GM19395 (cell line): ENCODE measurements at regions not wholly inside any gene's neighbourhood (a gene's known extent, or its start where the extent isn't known, plus 50 kb on each side); places are given as distances from the start of the nearest gene placed in this dataset.

Experiments used
- ATAC-seq: cut with Tn5 transposase; IDR thresholded peaks from one replicate; pipeline ENCODE4 v1.9.1; 2021; ENCODE audit warnings: mild to moderate bottlenecking, moderate library complexity; ENCODE audit not compliant: unreplicated experiment

GRCh38 chr10:10829576-10829975 is 188.1 kb upstream of the CELF2 start:
- no peak for ATAC-seq

GRCh38 chr10:10830293-10830986 is 187.2 kb upstream of the CELF2 start:
- no peak for ATAC-seq

- no peak for ATAC-seq
These were observed 186.6 kb upstream of the CELF2 start for GRCh38 chr10:10831085-10831484.

DNA sequence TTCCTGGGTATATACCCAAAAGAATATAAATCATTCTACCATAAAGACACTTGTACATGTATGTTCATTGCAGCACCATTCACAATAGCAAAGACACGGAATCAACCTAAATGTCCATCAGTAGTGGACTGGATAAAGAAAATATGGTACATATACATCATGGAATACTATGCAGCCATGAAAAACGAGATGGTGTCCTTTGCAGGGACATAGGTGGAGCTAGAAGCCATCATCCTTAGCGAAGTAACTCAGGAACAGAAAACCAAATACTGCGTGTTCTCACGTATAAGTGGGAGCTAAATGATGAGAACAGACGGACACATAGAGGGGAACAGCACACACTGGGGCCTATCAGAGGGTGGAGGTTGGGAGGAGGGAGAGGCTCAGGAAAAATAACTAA is 183.7 kb upstream of the CELF2 start:
- no peak for ATAC-seq

DNA sequence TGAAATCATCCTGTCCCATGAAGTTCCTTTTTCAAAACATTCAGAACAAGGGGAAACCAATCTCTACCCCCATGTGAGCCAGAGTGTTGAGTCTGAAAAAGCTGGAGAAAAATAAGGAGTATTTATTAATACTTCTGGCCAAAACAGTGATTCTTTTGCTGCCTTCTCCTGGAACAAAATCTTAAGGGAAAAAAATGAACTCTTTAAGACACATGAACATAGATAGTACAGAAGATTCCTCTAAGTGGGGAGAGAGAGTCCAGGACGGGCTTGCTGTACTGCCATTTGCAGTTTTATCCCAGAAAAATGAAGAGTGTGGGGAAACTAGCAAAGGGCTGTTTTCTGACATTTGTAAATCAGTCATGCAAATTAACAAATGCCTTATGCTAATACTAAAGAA is 173.4 kb upstream of the CELF2 start:
- no peak for ATAC-seq

GRCh38 chr10:10845185-10845584 is 172.5 kb upstream of the CELF2 start:
- ATAC-seq: no peak

DNA sequence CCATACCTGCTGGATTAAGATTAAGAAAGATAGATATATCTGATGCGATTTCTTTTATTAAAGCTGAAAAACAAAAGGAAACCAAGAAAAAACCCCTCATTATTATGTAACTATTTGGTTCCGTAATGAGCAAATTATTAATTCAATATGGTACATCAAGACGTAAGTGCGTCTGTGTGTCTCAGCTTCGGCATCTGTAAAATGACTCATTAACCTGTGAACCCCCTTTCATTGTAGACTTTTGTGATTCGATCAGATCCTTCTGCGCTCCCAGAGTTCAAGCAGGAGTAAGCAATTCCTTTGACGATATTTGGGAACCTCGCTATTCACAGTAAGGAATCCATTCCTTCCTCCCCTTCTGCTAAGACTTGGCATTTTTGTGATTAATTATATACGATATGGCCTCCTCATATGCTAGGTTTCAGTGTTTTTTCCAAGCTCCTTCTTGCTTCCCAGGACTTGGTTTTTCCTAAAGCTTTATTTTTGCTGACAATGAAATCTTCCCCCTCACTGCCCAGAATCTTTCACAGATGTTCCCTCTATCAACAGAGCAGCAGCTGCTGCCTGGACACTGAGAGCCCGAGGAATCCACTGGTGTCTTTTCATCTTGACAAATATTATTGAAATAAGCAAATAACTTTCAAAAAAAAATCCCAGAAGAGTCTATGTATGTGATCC is 171.7 kb upstream of the CELF2 start:
- ATAC-seq: no peak

DNA sequence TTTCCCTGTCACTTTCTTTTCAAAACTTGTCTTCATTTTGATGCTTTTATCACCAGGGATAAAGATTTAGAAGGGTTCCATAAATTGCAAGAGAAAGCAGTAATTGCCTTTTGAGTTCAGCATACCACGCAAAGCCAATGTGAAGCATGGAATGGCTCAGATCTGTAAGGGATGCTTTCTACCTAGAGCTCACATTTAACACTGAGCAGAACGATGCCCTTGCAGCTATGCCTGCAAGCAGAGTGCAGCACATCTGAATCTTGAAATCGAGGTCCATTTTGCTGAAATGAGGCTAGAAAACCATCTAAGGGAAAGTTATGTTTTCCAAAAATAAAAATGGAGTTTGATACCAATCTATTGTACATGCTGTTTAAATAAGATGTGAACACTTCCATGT is 171.2 kb upstream of the CELF2 start:
- ATAC-seq: no peak

- no peak for ATAC-seq
These were observed 170.3 kb upstream of the CELF2 start for GRCh38 chr10:10847387-10847786.

DNA sequence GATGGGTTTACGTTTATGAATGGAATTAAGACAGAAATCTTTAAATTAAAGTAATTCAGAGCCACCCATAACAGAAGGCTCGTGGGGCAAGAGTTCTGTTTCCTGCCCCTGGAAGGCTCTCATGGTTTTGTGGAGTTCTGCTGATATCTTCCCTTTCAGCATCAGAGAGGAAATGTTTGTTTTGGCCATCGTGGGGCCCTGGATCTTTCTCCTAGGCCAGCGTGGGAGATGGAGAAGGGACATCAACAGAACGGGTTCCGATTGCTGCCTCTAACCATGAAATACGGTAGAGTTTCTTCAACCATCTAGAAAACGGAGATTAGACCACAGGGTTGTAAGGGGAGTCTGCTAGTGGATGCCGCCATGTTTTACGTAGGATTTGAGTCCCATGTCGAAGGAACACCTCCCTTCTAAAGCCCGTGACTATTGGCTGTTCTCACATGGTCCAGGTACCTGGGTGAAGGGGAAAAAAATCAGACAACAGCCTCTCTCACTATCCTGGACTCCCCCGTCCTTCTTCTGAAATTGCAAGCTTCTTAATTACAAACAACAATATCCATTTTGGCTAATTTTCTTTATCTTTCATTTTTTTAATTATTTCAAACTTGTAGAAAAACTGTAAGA is 169.1 kb upstream of the CELF2 start:
- no peak for ATAC-seq

GRCh38 chr10:10849306-10849705 is 168.4 kb upstream of the CELF2 start:
- no peak for ATAC-seq

DNA sequence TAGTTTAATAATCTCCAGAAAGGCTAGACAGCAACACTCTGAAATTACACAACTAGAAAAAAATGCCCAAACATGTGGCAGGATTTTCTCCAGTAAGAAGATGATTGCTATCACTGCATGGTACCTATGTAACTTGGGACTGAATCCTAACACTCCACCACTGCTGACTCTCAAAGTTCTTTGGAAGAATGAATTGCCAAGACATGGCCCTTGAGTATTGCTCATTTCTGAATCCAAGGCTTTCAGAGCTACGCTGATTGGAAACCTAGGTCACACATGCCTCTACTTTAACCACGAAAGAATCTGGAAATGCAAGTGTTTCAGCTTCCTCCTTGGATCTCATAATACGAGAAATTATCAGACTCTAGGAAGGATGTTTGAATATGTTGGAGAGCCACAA is 167.5 kb upstream of the CELF2 start:
- no peak for ATAC-seq

GRCh38 chr10:10852464-10852863 is 165.2 kb upstream of the CELF2 start:
- no peak for ATAC-seq

DNA sequence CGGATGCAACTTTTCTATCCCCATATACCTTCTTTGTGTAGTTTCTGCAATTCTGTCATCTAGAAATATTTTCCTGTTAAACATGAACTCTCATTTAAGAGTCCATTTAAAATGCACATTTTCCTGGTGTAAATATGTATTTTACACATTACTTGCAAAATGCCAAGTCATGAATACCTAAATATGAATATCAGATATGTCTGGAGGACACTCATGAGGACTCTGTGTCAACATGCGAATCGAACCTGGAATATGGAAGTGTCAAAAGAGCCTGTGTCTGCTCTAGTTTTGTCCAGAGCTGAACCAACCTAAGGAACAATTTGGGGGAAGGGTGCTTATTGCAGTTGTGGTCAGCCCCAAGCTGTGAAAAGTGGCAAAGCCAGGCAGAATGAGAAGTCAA is 163.7 kb upstream of the CELF2 start:
- no peak for ATAC-seq

DNA sequence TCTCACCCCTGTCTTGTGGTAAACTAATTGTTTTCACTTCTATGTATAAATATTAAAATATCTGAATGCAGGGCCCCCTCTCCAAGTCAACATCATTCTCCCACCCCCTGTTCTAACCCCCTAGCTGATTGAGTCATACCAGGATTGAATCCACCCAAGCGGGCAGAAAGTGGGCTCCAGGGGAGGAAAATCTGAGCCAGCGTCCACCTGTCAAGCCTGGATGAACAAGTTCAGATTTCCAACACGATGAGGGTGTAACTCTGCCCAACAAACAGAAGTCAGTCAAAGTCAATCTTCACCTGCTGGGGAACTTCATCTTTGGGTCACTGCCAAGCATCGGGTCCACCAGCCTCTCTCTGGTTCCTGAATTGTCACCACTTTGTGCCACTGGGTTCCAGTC is 162.9 kb upstream of the CELF2 start:
- no peak for ATAC-seq

- no peak for ATAC-seq
These were observed 162.5 kb upstream of the CELF2 start for GRCh38 chr10:10855151-10855581.

GRCh38 chr10:10860455-10860976 is 157.2 kb upstream of the CELF2 start:
- ATAC-seq: no peak

GRCh38 chr10:10865303-10865702 is 152.4 kb upstream of the CELF2 start:
- no peak for ATAC-seq

DNA sequence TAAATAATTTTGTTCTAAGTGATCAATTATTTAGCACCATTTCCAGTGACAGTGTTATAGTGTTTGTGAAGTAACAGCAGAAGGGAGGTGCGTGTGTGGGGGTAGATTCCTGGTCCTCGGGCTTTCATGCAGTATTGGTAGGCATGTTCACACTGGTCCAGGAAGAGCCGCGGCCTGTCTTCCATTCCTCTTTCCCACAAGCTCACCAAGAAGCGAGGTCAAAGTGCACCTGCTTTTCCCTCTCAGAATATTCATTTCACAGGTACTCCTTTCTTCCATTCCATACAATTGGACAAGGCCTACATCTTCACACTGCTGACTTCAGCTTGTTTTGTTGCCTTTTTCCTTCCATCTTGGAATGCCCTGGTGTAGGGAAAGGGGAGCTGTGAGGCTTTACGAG is 151.8 kb upstream of the CELF2 start:
- no peak for ATAC-seq

DNA sequence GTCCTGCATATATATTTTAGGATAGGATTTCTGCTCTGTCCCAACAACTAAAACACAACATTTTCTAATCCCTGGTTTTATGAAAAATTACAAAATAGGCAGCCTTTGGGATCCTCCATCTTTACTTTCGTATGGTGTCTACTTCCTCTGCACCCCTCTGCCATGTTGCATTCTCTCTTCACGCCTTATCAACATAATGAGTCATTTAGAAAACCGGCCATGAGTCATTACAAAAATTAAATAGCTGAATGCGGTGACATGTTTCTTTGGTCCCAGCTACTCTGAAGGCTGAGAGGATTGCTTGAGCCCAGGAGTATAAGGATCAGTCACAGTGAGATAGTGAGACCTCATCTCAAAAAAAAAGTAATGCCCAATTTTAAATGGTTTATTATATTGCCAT is 148.1 kb upstream of the CELF2 start:
- ATAC-seq: peak; percentile 92

GRCh38 chr10:10870523-10871241 is 147.0 kb upstream of the CELF2 start:
- no peak for ATAC-seq
